ENCODE measurements at regions not wholly inside any gene's neighbourhood (a gene's known extent, or its start where the extent isn't known, plus 50 kb on each side); places are given as distances from the start of the nearest gene placed in this dataset.

- H3K27me3 ChIP-seq (ENCODE audit: control insufficient read depth, insufficient read depth, low read length) = no peaks in the 10 kb centered on the region
- H3K79me2 ChIP-seq (ENCODE audit: control insufficient read depth, insufficient read depth, low read length) = no peaks in the 10 kb centered on the region
- no peaks in the 10 kb centered on the region for H4K20me1 ChIP-seq (ENCODE audit: control insufficient read depth, extremely low read depth, insufficient read depth, low read length)
- H3K36me3 ChIP-seq (ENCODE audit: control insufficient read depth, insufficient read depth, low read length) = no peaks in the 10 kb centered on the region
- H3K4me2 ChIP-seq (ENCODE audit: extremely low read depth, insufficient read depth, low read length) = no peak overlapping the region
- H3K4me1 ChIP-seq (ENCODE audit: control insufficient read depth, extremely low read depth, insufficient read depth, low read length) = peaks cover 4% of the 10 kb centered on the region
- no peak overlapping the region for H3K4me3 ChIP-seq (replicated peaks in 1 of 4; ENCODE audit: control extremely low read depth in 1 of 4, insufficient read depth in 1 of 4, low read depth in 3 of 4, low read length in 4 of 4)
- no peak for TF ChIP-seq EZH2 (IDR thresholded peaks at IDR 0.05; ENCODE audit: low read length, missing control alignments)
- TF ChIP-seq, protein P1, sequence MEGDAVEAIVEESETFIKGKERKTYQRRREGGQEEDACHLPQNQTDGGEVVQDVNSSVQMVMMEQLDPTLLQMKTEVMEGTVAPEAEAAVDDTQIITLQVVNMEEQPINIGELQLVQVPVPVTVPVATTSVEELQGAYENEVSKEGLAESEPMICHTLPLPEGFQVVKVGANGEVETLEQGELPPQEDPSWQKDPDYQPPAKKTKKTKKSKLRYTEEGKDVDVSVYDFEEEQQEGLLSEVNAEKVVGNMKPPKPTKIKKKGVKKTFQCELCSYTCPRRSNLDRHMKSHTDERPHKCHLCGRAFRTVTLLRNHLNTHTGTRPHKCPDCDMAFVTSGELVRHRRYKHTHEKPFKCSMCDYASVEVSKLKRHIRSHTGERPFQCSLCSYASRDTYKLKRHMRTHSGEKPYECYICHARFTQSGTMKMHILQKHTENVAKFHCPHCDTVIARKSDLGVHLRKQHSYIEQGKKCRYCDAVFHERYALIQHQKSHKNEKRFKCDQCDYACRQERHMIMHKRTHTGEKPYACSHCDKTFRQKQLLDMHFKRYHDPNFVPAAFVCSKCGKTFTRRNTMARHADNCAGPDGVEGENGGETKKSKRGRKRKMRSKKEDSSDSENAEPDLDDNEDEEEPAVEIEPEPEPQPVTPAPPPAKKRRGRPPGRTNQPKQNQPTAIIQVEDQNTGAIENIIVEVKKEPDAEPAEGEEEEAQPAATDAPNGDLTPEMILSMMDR (conservative IDR thresholded peaks at IDR 0.05 in 1 of 2, IDR thresholded peaks at IDR 0.05 in 1 of 2; ENCODE audit: low read depth in 1 of 2, low read length in 2 of 2) = no peak
- no peak overlapping the region for H2AFZ ChIP-seq (ENCODE audit: low read length)
- H3K9ac ChIP-seq (ENCODE audit: insufficient read depth, low read length) = no peak overlapping the region
- H3K9me3 ChIP-seq (ENCODE audit: control insufficient read depth, insufficient read depth, low read depth, low read length) = no peaks in the 10 kb centered on the region
- no peak for DNase-seq (ENCODE audit: low read depth in 2 of 2)
- H3K27ac ChIP-seq (ENCODE audit: insufficient read depth, low read length) = no peak overlapping the region
These were observed 152.6 kb downstream of the ZC3H11B start for GRCh38 chr1:219460081-219460895.

GRCh38 chr1:219459351-219460080 lies 153.4 kb downstream of the ZC3H11B start:
- no peak for DNase-seq (ENCODE audit: low read depth in 2 of 2)
- no peak overlapping the region for H3K27ac ChIP-seq (ENCODE audit: insufficient read depth, low read length)
- H3K9ac ChIP-seq (ENCODE audit: insufficient read depth, low read length) = no peak overlapping the region
- H3K4me3 ChIP-seq (replicated peaks in 1 of 4; ENCODE audit: control extremely low read depth in 1 of 4, insufficient read depth in 1 of 4, low read depth in 3 of 4, low read length in 4 of 4) = no peak overlapping the region
- H3K79me2 ChIP-seq (ENCODE audit: control insufficient read depth, insufficient read depth, low read length) = no peaks in the 10 kb centered on the region
- no peak overlapping the region for H3K4me2 ChIP-seq (ENCODE audit: extremely low read depth, insufficient read depth, low read length)
- H4K20me1 ChIP-seq (ENCODE audit: control insufficient read depth, extremely low read depth, insufficient read depth, low read length) = no peaks in the 10 kb centered on the region
- H2AFZ ChIP-seq (ENCODE audit: low read length) = no peak overlapping the region
- H3K4me1 ChIP-seq (ENCODE audit: control insufficient read depth, extremely low read depth, insufficient read depth, low read length) = peaks cover 4% of the 10 kb centered on the region
- no peaks in the 10 kb centered on the region for H3K9me3 ChIP-seq (ENCODE audit: control insufficient read depth, insufficient read depth, low read depth, low read length)
- TF ChIP-seq, protein P1 (conservative IDR thresholded peaks at IDR 0.05 in 1 of 2, IDR thresholded peaks at IDR 0.05 in 1 of 2; ENCODE audit: low read depth in 1 of 2, low read length in 2 of 2) = no peak
- TF ChIP-seq EZH2 (IDR thresholded peaks at IDR 0.05; ENCODE audit: low read length, missing control alignments) = no peak
- no peaks in the 10 kb centered on the region for H3K36me3 ChIP-seq (ENCODE audit: control insufficient read depth, insufficient read depth, low read length)
- H3K27me3 ChIP-seq (ENCODE audit: control insufficient read depth, insufficient read depth, low read length) = no peaks in the 10 kb centered on the region

GRCh38 chr1:219446288-219446687 lies 166.6 kb downstream of the ZC3H11B start:
- no peak for DNase-seq (ENCODE audit: low read depth in 2 of 2)
- no peak overlapping the region for H3K4me3 ChIP-seq (replicated peaks in 1 of 4; ENCODE audit: control extremely low read depth in 1 of 4, insufficient read depth in 1 of 4, low read depth in 3 of 4, low read length in 4 of 4)
- H4K20me1 ChIP-seq (ENCODE audit: control insufficient read depth, extremely low read depth, insufficient read depth, low read length) = no peaks in the 10 kb centered on the region
- H3K9ac ChIP-seq (ENCODE audit: insufficient read depth, low read length) = no peak overlapping the region
- no peak overlapping the region for H3K4me2 ChIP-seq (ENCODE audit: extremely low read depth, insufficient read depth, low read length)
- H3K27ac ChIP-seq (ENCODE audit: insufficient read depth, low read length) = no peak overlapping the region
- H3K4me1 ChIP-seq (ENCODE audit: control insufficient read depth, extremely low read depth, insufficient read depth, low read length) = no peaks in the 10 kb centered on the region
- no peaks in the 10 kb centered on the region for H3K79me2 ChIP-seq (ENCODE audit: control insufficient read depth, insufficient read depth, low read length)
- H3K36me3 ChIP-seq (ENCODE audit: control insufficient read depth, insufficient read depth, low read length) = no peaks in the 10 kb centered on the region
- H3K9me3 ChIP-seq (ENCODE audit: control insufficient read depth, insufficient read depth, low read depth, low read length) = no peaks in the 10 kb centered on the region
- H2AFZ ChIP-seq (ENCODE audit: low read length) = no peak overlapping the region
- no peak for TF ChIP-seq EZH2 (IDR thresholded peaks at IDR 0.05; ENCODE audit: low read length, missing control alignments)
- TF ChIP-seq, protein P1 (conservative IDR thresholded peaks at IDR 0.05 in 1 of 2, IDR thresholded peaks at IDR 0.05 in 1 of 2; ENCODE audit: low read depth in 1 of 2, low read length in 2 of 2) = no peak
- no peaks in the 10 kb centered on the region for H3K27me3 ChIP-seq (ENCODE audit: control insufficient read depth, insufficient read depth, low read length)
